T-cell (primary cell): ENCODE measurements at regions not wholly inside any gene's neighbourhood (a gene's known extent, or its start where the extent isn't known, plus 50 kb on each side); places are given as distances from the start of the nearest gene placed in this dataset.

Source experiments
- ATAC-seq, 4 experiments: fragments of 200-7000 bp in 3 of 4; fragments of 150-1000 bp in 1 of 4; cut with Tn5 transposase; replicated peaks in 1 of 4; 1 replicate in 3 of 4; 2 replicates in 1 of 4; pipeline ENCODE4 v1.10.0; 2021; ENCODE audit warnings: moderate library complexity in 3 of 4, mild to moderate bottlenecking in 2 of 4, moderate number of reproducible peaks in 1 of 4
- CTCF ChIA-PET, 2 donors: fragments of 300-600 bp; sonication (Branson Sonifier 250); formaldehyde crosslinking; loops; one replicate each; lab custom pipeline; 2022; ENCODE audit warnings: antibody characterized with exemption in 2 of 2; lab: Charles Lee
- POLR2A ChIA-PET, 2 donors: fragments of 300-600 bp; sonication (Branson Sonifier 250); formaldehyde crosslinking; loops; one replicate each; lab custom pipeline; 2022; ENCODE audit warnings: antibody characterized with exemption in 2 of 2; lab: Charles Lee
- DNase-seq, 35 experiments: peaks; one replicate each; pipeline versions ENCODE4 v3.0.0 to v3.0.0-alpha.2; 2013 to 2023
- H3K27ac ChIP-seq: one replicate; pipeline ENCODE4 v1.5.1; 2013; ENCODE audit warnings: low read length
- H3K27me3 ChIP-seq, 2 experiments: replicated peaks in 1 of 2; 1 replicate in 1 of 2; 2 replicates in 1 of 2; pipeline versions ENCODE4 v1.6.1 to v1.7.0; 2013; ENCODE audit warnings: low read length in 1 of 2, mixed read lengths in 1 of 2; ENCODE audit not compliant: control insufficient read depth in 2 of 2, insufficient read depth in 2 of 2; ENCODE audit errors: extremely low read depth in 1 of 2
- H3K36me3 ChIP-seq, 2 donors: 1 replicate in 1 of 2; 2 replicates in 1 of 2; pipeline versions ENCODE4 v1.6.1 to v1.7.0; 2013; ENCODE audit warnings: low read length in 1 of 2; ENCODE audit not compliant: control insufficient read depth in 2 of 2, insufficient read depth in 1 of 2; ENCODE audit errors: extremely low read depth in 1 of 2
- H3K4me1 ChIP-seq, 2 experiments: 1 replicate in 1 of 2; 2 replicates in 1 of 2; pipeline versions ENCODE4 v1.6.1 to v1.7.0; 2013; ENCODE audit warnings: low read length in 2 of 2, mixed read lengths in 1 of 2; ENCODE audit not compliant: insufficient read depth in 2 of 2, control insufficient read depth in 1 of 2; ENCODE audit errors: extremely low read depth in 1 of 2
- H3K4me3 ChIP-seq, 2 donors: 1 replicate in 1 of 2; 2 replicates in 1 of 2; pipeline versions ENCODE4 v1.5.1 to v1.7.0; 2013; ENCODE audit warnings: mild to moderate bottlenecking in 2 of 2, low read length in 1 of 2, moderate library complexity in 1 of 2; ENCODE audit not compliant: control insufficient read depth in 1 of 2; ENCODE audit errors: extremely low read depth in 1 of 2
- H3K9me3 ChIP-seq: 2 replicates; pipeline ENCODE4 v1.7.0; 2013
- H3K27ac Mint-ChIP-seq, 2 donors: one replicate each; pipeline ENCODE4 v1.8.0; 2020 to 2021; ENCODE audit warnings: mild to moderate bottlenecking in 2 of 2, mixed read lengths in 2 of 2
- H3K27me3 Mint-ChIP-seq, 2 donors: one replicate each; pipeline ENCODE4 v1.8.0; 2021 to 2022; ENCODE audit warnings: mixed read lengths in 2 of 2
- H3K36me3 Mint-ChIP-seq: one replicate; pipeline ENCODE4 v1.8.0; 2021; ENCODE audit warnings: mixed read lengths
- H3K4me1 Mint-ChIP-seq, 3 donors: one replicate each; pipeline ENCODE4 v1.8.0; 2020 to 2022; ENCODE audit warnings: mixed read lengths in 3 of 3, mild to moderate bottlenecking in 1 of 3
- H3K4me3 Mint-ChIP-seq, 3 donors: one replicate each; pipeline ENCODE4 v1.8.0; 2020 to 2022; ENCODE audit warnings: mild to moderate bottlenecking in 3 of 3, mixed read lengths in 3 of 3, moderate library complexity in 3 of 3
- H3K9me3 Mint-ChIP-seq, 3 donors: one replicate each; pipeline ENCODE4 v1.8.0; 2020 to 2022; ENCODE audit warnings: mixed read lengths in 3 of 3
- WGBS: methylation state at CpG from one replicate; pipeline ENCODE4 v1.1.5; 2013; ENCODE audit warnings: missing lambda C conversion rate; ENCODE audit not compliant: insufficient coverage; 5-methylcytosine and 5-hydroxymethylcytosine counted together

DNA sequence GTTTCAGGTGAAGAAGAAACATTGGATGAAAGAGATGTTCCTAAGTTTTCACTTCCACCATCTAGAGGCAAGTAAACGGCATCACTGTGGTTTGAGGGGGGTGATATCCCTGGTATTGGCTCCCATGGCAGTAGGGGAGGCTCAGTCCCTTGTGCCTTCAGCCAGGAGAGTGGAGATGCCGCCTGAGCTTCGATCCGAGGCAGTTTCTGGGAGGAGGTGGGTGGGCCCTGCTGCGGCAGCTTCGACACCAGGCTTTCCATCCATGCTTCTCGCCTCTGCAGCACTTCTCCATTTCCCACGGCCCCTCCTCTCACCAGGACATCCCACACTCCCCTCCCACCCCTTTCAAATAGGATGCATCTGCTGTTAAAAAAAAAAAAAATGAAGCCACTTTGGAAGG lies 258.3 kb downstream of the GADD45G start:
- H3K27me3 Mint-ChIP-seq: peaks cover 0 to 9% of the 10 kb centered on the region in 2 donors
- Histone ChIP-seq H3K4me3 (no peak overlapping the region), H3K36me3 (no peaks in the 10 kb centered on the region), H3K9me3 (no peaks in the 10 kb centered on the region), H3K4me1 (no peaks in the 10 kb centered on the region), H3K27ac (no peak overlapping the region), H3K27me3 (peaks cover 0 to 3% of the 10 kb centered on the region in 2 experiments)
- WGBS: 60% methylated on average over 1 of the region's 8 CpGs
- no peaks in the 10 kb centered on the region for H3K4me1 Mint-ChIP-seq
- H3K9me3 Mint-ChIP-seq: no peaks in the 10 kb centered on the region
- no peak overlapping the region for H3K27ac Mint-ChIP-seq
- no peak for DNase-seq
- H3K36me3 Mint-ChIP-seq: no peaks in the 10 kb centered on the region
- no peak overlapping the region for H3K4me3 Mint-ChIP-seq
- ChIA-PET CTCF (no interaction called here), POLR2A (interaction anchor here in 1 of 2 donors (0.6 kb wide), 1 partner anchor 12 kb away, joined by 3 read pairs; no protein-coding TSS in a partner anchor)
- no peak for ATAC-seq

DNA sequence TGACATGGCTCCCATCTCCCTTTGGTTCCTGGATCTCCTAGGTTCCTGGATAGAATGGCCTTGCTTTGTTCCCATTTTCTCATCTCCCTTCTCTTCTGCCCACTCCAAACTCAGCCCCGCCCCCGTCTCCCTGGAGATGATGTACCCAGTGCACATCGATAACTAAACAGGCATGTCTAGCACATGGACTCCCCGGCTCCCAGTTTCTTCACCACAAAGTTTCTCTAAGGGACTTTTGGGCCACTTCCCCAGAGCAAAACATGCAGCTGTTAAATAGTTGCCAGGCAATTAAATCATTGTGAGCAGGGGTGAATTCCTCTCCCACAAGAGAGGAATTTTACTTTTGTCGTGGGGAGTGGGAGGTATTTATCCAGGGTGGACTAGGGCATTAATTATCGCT lies 259.0 kb downstream of the GADD45G start:
- H3K4me3 ChIP-seq: no peak overlapping the region
- Mint-ChIP-seq H3K36me3 (no peaks in the 10 kb centered on the region), H3K9me3 (no peaks in the 10 kb centered on the region), H3K4me1 (no peaks in the 10 kb centered on the region), H3K27me3 (peaks cover 0 to 9% of the 10 kb centered on the region in 2 donors), H3K4me3 (no peak overlapping the region), H3K27ac (no peak overlapping the region)
- no peak for ATAC-seq
- no peaks in the 10 kb centered on the region for H3K4me1 ChIP-seq
- H3K27ac ChIP-seq: no peak overlapping the region
- no peak for DNase-seq
- no peaks in the 10 kb centered on the region for H3K36me3 ChIP-seq
- WGBS: 83% methylated on average over 2 of the region's 6 CpGs
- peaks cover 0 to 3% of the 10 kb centered on the region in 2 experiments for H3K27me3 ChIP-seq
- CTCF ChIA-PET: no interaction called here
- no peaks in the 10 kb centered on the region for H3K9me3 ChIP-seq
- POLR2A ChIA-PET: no interaction called here

DNA sequence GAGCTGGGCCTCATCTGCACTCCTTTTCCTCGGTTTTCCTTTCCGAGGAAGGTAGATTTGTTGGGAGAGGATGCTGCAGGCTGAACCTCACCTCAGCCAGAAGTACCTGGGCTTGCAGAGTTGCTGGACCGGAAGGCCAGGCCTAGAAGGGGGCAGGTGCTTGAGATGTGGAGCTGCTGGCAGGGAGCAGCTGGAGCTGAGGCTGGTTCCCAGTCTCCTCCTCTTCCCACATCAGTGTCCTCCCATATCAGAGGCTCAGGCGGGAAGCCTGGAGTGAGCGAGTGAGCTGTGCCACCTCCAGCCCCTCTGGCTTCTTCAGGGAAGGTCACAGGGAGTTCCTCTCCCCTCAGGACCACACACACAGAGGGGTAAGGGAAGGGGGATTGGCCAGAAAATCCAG lies 259.4 kb downstream of the GADD45G start:
- H3K9me3 ChIP-seq: no peaks in the 10 kb centered on the region
- H3K27me3 Mint-ChIP-seq: peaks cover 0 to 6% of the 10 kb centered on the region in 2 donors
- no peaks in the 10 kb centered on the region for H3K4me1 Mint-ChIP-seq
- ATAC-seq: no peak
- H3K9me3 Mint-ChIP-seq: no peaks in the 10 kb centered on the region
- no peak for DNase-seq
- no peaks in the 10 kb centered on the region for H3K4me1 ChIP-seq
- 50% methylated on average over 1 of the region's 5 CpGs for WGBS
- no peak overlapping the region for H3K27ac ChIP-seq
- POLR2A ChIA-PET: no interaction called here
- H3K4me3 Mint-ChIP-seq: no peak overlapping the region
- H3K36me3 ChIP-seq: no peaks in the 10 kb centered on the region
- CTCF ChIA-PET: no interaction called here
- no peak overlapping the region for H3K27ac Mint-ChIP-seq
- H3K36me3 Mint-ChIP-seq: no peaks in the 10 kb centered on the region
- no peak overlapping the region for H3K4me3 ChIP-seq
- peaks cover 0 to 3% of the 10 kb centered on the region in 2 experiments for H3K27me3 ChIP-seq

DNA sequence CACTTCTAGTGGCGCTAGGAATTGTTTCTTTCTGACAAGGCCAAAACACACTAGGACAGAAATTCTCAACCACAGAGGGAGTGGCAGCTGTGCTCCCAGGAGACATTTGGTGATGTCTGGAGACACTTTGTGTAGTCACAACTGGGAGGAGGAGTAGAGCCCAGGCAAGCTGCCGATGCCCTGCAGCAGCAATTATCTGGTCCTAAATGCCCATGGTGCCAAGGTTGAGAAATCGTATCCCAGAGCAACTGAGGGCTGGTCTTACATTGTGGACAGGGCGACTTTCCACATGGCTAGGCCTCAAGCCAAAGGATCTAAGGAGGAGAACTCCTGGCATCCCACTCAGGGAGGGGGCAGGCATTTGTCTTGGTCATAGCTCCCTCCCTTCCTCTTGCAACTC lies 259.9 kb downstream of the GADD45G start:
- peaks cover 0 to 3% of the 10 kb centered on the region in 2 experiments for H3K27me3 ChIP-seq
- no peaks in the 10 kb centered on the region for H3K9me3 ChIP-seq
- no peaks in the 10 kb centered on the region for H3K4me1 Mint-ChIP-seq
- CTCF ChIA-PET: no interaction called here
- no peaks in the 10 kb centered on the region for H3K36me3 Mint-ChIP-seq
- H3K27me3 Mint-ChIP-seq: peaks cover 0 to 6% of the 10 kb centered on the region in 2 donors
- no peak overlapping the region for H3K4me3 ChIP-seq
- no peaks in the 10 kb centered on the region for H3K9me3 Mint-ChIP-seq
- WGBS: 92% methylated on average over 2 of the region's 4 CpGs
- ATAC-seq (no peak), DNase-seq (no peak)
- no peaks in the 10 kb centered on the region for H3K36me3 ChIP-seq
- H3K27ac Mint-ChIP-seq: no peak overlapping the region
- H3K27ac ChIP-seq: no peak overlapping the region
- POLR2A ChIA-PET: no interaction called here
- no peaks in the 10 kb centered on the region for H3K4me1 ChIP-seq
- H3K4me3 Mint-ChIP-seq: no peak overlapping the region

DNA sequence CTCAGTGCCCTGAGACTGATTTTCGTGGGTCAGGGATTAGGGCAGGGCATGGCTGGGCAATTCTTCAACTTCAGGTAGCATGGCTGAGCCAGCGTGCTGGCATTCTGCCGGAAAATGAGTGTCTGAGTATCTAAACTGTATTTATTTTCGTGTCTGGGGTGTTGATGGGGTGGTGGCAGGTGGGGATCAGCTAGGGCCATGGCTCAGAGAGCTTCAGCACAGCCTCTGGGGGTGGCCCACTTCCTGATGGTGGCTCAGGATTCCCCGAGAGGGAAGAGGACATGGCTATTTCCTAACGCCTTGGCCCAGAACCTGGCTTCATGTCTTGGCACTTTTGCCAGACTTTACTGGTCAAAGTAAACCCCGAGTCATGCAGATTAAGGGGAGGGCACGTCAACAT lies 260.5 kb downstream of the GADD45G start:
- H3K4me3 ChIP-seq: no peak overlapping the region
- ChIA-PET POLR2A (no interaction called here), CTCF (no interaction called here)
- ATAC-seq (no peak), DNase-seq (no peak)
- H3K9me3 ChIP-seq: no peaks in the 10 kb centered on the region
- no peak overlapping the region for H3K27ac ChIP-seq
- Mint-ChIP-seq H3K4me3 (no peak overlapping the region), H3K27me3 (peaks cover 0 to 4% of the 10 kb centered on the region in 2 donors), H3K4me1 (no peaks in the 10 kb centered on the region), H3K9me3 (no peaks in the 10 kb centered on the region), H3K36me3 (no peaks in the 10 kb centered on the region), H3K27ac (no peak overlapping the region)
- peaks cover 0 to 3% of the 10 kb centered on the region in 2 experiments for H3K27me3 ChIP-seq
- H3K36me3 ChIP-seq: no peaks in the 10 kb centered on the region
- 76% methylated on average over 6 of the region's 8 CpGs for WGBS
- H3K4me1 ChIP-seq: no peaks in the 10 kb centered on the region

DNA sequence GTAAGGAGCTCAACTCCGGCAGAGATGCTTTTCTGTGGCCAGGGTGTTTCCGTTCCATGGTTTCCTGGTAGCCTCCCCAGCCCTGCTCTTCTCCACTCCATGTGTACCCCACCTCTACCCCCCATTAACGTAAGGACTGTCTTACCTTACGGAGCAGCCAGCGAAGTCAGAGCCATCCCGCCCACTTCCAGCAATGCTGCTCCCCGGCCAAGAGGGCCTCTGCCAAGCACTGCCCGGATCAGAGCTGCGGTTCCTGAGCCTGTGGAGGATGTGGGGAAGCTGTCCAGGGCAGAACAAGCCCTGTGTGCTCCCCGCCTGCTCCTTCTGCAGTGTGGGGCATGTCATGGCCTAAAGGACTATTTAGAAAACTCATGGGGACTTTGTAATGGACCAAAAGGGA lies 261.2 kb downstream of the GADD45G start:
- CTCF ChIA-PET: no interaction called here
- peaks cover 0 to 3% of the 10 kb centered on the region in 2 experiments for H3K27me3 ChIP-seq
- H3K27ac ChIP-seq: no peak overlapping the region
- no peaks in the 10 kb centered on the region for H3K4me1 ChIP-seq
- Mint-ChIP-seq H3K27ac (no peak overlapping the region), H3K36me3 (no peaks in the 10 kb centered on the region), H3K4me3 (no peak overlapping the region), H3K27me3 (no peaks in the 10 kb centered on the region), H3K4me1 (no peaks in the 10 kb centered on the region), H3K9me3 (no peaks in the 10 kb centered on the region)
- H3K36me3 ChIP-seq: no peaks in the 10 kb centered on the region
- no peak overlapping the region for H3K4me3 ChIP-seq
- ATAC-seq: no peak
- DNase-seq: no peak
- POLR2A ChIA-PET: no interaction called here
- 83% methylated on average over 7 of the region's 10 CpGs for WGBS
- H3K9me3 ChIP-seq: no peaks in the 10 kb centered on the region

DNA sequence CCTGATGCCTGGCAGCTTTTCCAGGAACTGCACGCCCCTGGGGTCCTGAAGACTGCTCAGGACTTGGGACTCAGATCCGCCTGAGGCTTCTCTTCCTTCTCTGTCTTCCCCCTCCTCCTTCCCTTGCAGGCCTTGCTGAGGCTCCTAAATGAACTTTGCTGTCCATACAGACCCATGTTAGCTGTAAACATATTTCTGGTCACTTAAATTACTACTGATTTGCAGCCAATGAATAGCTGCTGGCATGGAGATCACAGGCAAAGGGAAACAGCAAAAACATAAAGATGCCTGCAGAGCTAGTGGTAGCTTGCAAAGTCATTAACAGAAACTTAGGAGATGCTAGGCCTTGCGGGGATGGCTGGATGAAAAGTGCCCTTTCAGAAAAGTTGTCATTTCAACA lies 261.9 kb downstream of the GADD45G start:
- no peaks in the 10 kb centered on the region for H3K27me3 Mint-ChIP-seq
- ChIA-PET CTCF (no interaction called here), POLR2A (no interaction called here)
- no peak overlapping the region for H3K4me3 Mint-ChIP-seq
- Histone ChIP-seq H3K4me3 (no peak overlapping the region), H3K27me3 (no peaks in the 10 kb centered on the region), H3K27ac (no peak overlapping the region), H3K4me1 (no peaks in the 10 kb centered on the region), H3K9me3 (no peaks in the 10 kb centered on the region), H3K36me3 (no peaks in the 10 kb centered on the region)
- no peak for ATAC-seq
- no peaks in the 10 kb centered on the region for H3K36me3 Mint-ChIP-seq
- no peak for DNase-seq
- no peaks in the 10 kb centered on the region for H3K4me1 Mint-ChIP-seq
- no peaks in the 10 kb centered on the region for H3K9me3 Mint-ChIP-seq
- WGBS: 94% methylated on average over 2 of the region's 3 CpGs
- H3K27ac Mint-ChIP-seq: no peak overlapping the region
